DND-41 (cell line): ENCODE measurements at regions not wholly inside any gene's neighbourhood (a gene's known extent, or its start where the extent isn't known, plus 50 kb on each side); places are given as distances from the start of the nearest gene placed in this dataset.
"Not testable (repeated sequence)": the region's sequence is repeated elsewhere in the genome, so short reads cannot be mapped to it uniquely, and the experiment has no call there.

Source experiments
- CTCF ChIP-seq: IDR thresholded peaks from 2 replicates; pipeline ENCODE4 v1.5.1; 2012; ENCODE audit warnings: borderline replicate concordance, low read length, moderate library complexity, mild to moderate bottlenecking; ENCODE audit not compliant: poor library complexity, severe bottlenecking; ENCODE audit errors: extremely low read depth
- EZH2 ChIP-seq: IDR thresholded peaks from 3 replicates; pipeline ENCODE4 v1.6.1; 2012; ENCODE audit warnings: borderline replicate concordance, low read depth, mild to moderate bottlenecking, moderate library complexity, low read length, inconsistent platforms; ENCODE audit not compliant: severe bottlenecking

- not testable (repeated sequence) for TF ChIP-seq CTCF, EZH2
Observed at GRCh38 chr1:219707885-219708284, 95.0 kb upstream of the ZC3H11B start.
